Upper lobe of left lung (tissue), 6 donors: ENCODE measurements at regions not wholly inside any gene's neighbourhood (a gene's known extent, or its start where the extent isn't known, plus 50 kb on each side); places are given as distances from the start of the nearest gene placed in this dataset.

ENCODE experiments used
- ATAC-seq, 2 donors: fragments of 200-7000 bp; cut with Tn5 transposase; one replicate each; pipeline ENCODE4 v1.9.1; 2022; ENCODE audit warnings: mild to moderate bottlenecking in 2 of 2, moderate library complexity in 2 of 2; ENCODE audit not compliant: low FRiP score in 2 of 2
- DNase-seq, 2 donors: peaks; one replicate each; pipeline ENCODE4 v3.0.0-alpha.2; 2019 to 2020
- H3K27ac ChIP-seq, 4 donors: fragments of 200-600 bp; sonication (generic); one replicate each; pipeline ENCODE4 v1.5.1; 2016 to 2019
- H3K27me3 ChIP-seq, 4 donors: fragments of 200-600 bp; sonication (generic); one replicate each; pipeline ENCODE4 v1.5.1; 2017 to 2019
- H3K36me3 ChIP-seq, 4 donors: fragments of 200-600 bp; sonication (generic); one replicate each; pipeline ENCODE4 v1.5.1; 2016 to 2019
- H3K4me1 ChIP-seq, 4 donors: fragments of 200-600 bp; sonication (generic); one replicate each; pipeline ENCODE4 v1.5.1; 2018 to 2019
- H3K4me3 ChIP-seq, 4 donors: fragments of 200-600 bp; sonication (generic); one replicate each; pipeline ENCODE4 v1.5.1; 2017 to 2019; ENCODE audit warnings: mild to moderate bottlenecking in 2 of 4, moderate library complexity in 1 of 4
- H3K9me3 ChIP-seq, 4 donors: fragments of 200-600 bp; sonication (generic); one replicate each; pipeline ENCODE4 v1.5.1; 2018 to 2019
- EP300 ChIP-seq, 4 donors: sonication (generic); formaldehyde crosslinking; IDR thresholded peaks; one replicate each; pipeline ENCODE4 v1.5.1; 2017; ENCODE audit warnings: antibody characterized with exemption in 4 of 4, control low read depth in 2 of 4
- POLR2A ChIP-seq, 4 donors: fragments of 450-650 bp; IDR thresholded peaks; one replicate each; pipeline ENCODE4 v1.5.1; 2016 to 2017; ENCODE audit warnings: antibody characterized with exemption in 4 of 4, mild to moderate bottlenecking in 2 of 4
- POLR2AphosphoS5 ChIP-seq, 2 donors: sonication (generic); formaldehyde crosslinking; IDR thresholded peaks; one replicate each; pipeline ENCODE4 v1.5.1; 2017; ENCODE audit warnings: antibody characterized with exemption in 2 of 2
- WGBS, 2 donors: methylation state at CpG; one replicate each; pipeline ENCODE4 v1.1.5; 2017 to 2018; 5-methylcytosine and 5-hydroxymethylcytosine counted together
- TF ChIP-seq, protein P1 (sequence below), 6 experiments: fragments of 450-650 bp in 4 of 6; fragments of 200-600 bp in 2 of 6; sonication (generic) in 2 of 6; IDR thresholded peaks; one replicate each; pipeline ENCODE4 v1.5.1; 2016 to 2019; ENCODE audit warnings: antibody characterized with exemption in 6 of 6
- donor health status: DM: no; HTN: no; CAD: no; lungs with moderate emphysema.
- donor health status: DM: no; HTN: yes; CAD: no; lungs with severe emphysema.

GRCh38 chr16:8459085-8459733 is 131.1 kb downstream of the TMEM114 start:
- TF ChIP-seq, protein P1, sequence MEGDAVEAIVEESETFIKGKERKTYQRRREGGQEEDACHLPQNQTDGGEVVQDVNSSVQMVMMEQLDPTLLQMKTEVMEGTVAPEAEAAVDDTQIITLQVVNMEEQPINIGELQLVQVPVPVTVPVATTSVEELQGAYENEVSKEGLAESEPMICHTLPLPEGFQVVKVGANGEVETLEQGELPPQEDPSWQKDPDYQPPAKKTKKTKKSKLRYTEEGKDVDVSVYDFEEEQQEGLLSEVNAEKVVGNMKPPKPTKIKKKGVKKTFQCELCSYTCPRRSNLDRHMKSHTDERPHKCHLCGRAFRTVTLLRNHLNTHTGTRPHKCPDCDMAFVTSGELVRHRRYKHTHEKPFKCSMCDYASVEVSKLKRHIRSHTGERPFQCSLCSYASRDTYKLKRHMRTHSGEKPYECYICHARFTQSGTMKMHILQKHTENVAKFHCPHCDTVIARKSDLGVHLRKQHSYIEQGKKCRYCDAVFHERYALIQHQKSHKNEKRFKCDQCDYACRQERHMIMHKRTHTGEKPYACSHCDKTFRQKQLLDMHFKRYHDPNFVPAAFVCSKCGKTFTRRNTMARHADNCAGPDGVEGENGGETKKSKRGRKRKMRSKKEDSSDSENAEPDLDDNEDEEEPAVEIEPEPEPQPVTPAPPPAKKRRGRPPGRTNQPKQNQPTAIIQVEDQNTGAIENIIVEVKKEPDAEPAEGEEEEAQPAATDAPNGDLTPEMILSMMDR (IDR thresholded peaks at IDR 0.05) = no peak
- no peak for TF ChIP-seq POLR2A (IDR thresholded peaks at IDR 0.05)
- no peak for TF ChIP-seq POLR2AphosphoS5 (IDR thresholded peaks at IDR 0.05)
- no peak for TF ChIP-seq EP300 (IDR thresholded peaks at IDR 0.05)
- Histone ChIP-seq H3K36me3 (no peaks in the 10 kb centered on the region), H3K9me3 (no peaks in the 10 kb centered on the region), H3K27me3 (no peaks in the 10 kb centered on the region), H3K4me1 (no peaks in the 10 kb centered on the region), H3K27ac (no peak overlapping the region), H3K4me3 (no peak overlapping the region)
- 51 to 79% methylated on average over 3 of the region's 3 CpGs for WGBS, 2 donors
- no peak for ATAC-seq
- no peak for DNase-seq

DNA sequence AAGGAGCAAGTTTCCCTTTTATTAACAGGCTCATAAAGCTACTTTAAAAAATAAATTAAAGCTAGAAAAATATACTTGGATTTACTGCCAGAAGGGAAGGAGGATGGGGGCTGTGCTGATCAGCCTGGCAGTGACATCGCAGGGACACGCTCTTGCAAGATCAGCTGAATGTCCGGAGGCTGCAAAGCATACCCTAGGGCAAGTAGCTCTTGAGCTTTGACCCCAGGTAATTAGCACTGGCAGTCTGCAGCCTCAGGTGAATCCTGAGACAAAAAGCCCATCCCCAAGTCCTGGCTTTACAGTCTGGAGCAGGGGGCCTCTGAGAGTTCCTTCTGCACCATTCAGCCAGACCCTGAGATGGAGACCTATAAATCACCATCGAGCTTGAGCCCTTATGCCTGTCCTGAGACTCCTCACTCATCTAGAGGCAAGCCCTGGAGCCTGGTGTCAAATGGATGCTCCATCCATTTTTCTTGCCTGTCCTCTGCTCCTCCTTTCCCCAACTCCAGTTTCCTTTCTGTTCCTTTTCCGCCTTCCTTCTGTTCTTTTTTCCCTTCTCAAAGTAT is 131.7 kb downstream of the TMEM114 start:
- 61 to 70% methylated on average over 5 of the region's 5 CpGs for WGBS, 2 donors
- H3K27me3 ChIP-seq = no peaks in the 10 kb centered on the region
- DNase-seq (no peak), ATAC-seq (no peak)
- TF ChIP-seq, protein P1 (IDR thresholded peaks at IDR 0.05) = no peak
- TF ChIP-seq EP300 (IDR thresholded peaks at IDR 0.05) (no peak), POLR2A (IDR thresholded peaks at IDR 0.05) (no peak), POLR2AphosphoS5 (IDR thresholded peaks at IDR 0.05) (no peak)
- H3K36me3 ChIP-seq = no peaks in the 10 kb centered on the region
- no peak overlapping the region for H3K4me3 ChIP-seq
- H3K4me1 ChIP-seq = no peaks in the 10 kb centered on the region
- H3K27ac ChIP-seq = no peak overlapping the region
- H3K9me3 ChIP-seq = no peaks in the 10 kb centered on the region

GRCh38 chr16:8453359-8453758 is 137.0 kb downstream of the TMEM114 start:
- Histone ChIP-seq H3K4me3 (no peak overlapping the region), H3K27me3 (no peaks in the 10 kb centered on the region), H3K4me1 (no peaks in the 10 kb centered on the region), H3K9me3 (no peaks in the 10 kb centered on the region), H3K36me3 (no peaks in the 10 kb centered on the region), H3K27ac (no peak overlapping the region)
- no peak for ATAC-seq
- TF ChIP-seq POLR2AphosphoS5 (IDR thresholded peaks at IDR 0.05) = no peak
- TF ChIP-seq, protein P1 (IDR thresholded peaks at IDR 0.05) = no peak
- TF ChIP-seq EP300 (IDR thresholded peaks at IDR 0.05) = no peak
- TF ChIP-seq POLR2A (IDR thresholded peaks at IDR 0.05) = no peak
- 63 to 68% methylated on average over 4 of the region's 4 CpGs for WGBS, 2 donors
- DNase-seq = no peak

- ATAC-seq (no peak), DNase-seq (no peak)
- Histone ChIP-seq H3K27ac (no peak overlapping the region), H3K4me1 (no peaks in the 10 kb centered on the region), H3K4me3 (no peak overlapping the region), H3K9me3 (no peaks in the 10 kb centered on the region), H3K27me3 (no peaks in the 10 kb centered on the region), H3K36me3 (no peaks in the 10 kb centered on the region)
- WGBS, 2 donors = 57 to 61% methylated on average over 3 of the region's 3 CpGs
- TF ChIP-seq POLR2AphosphoS5 (IDR thresholded peaks at IDR 0.05) (no peak), EP300 (IDR thresholded peaks at IDR 0.05) (no peak), POLR2A (IDR thresholded peaks at IDR 0.05) (no peak)
- TF ChIP-seq, protein P1 (IDR thresholded peaks at IDR 0.05) = no peak
Observed at GRCh38 chr16:8452941-8453340, 137.4 kb downstream of the TMEM114 start.

DNA sequence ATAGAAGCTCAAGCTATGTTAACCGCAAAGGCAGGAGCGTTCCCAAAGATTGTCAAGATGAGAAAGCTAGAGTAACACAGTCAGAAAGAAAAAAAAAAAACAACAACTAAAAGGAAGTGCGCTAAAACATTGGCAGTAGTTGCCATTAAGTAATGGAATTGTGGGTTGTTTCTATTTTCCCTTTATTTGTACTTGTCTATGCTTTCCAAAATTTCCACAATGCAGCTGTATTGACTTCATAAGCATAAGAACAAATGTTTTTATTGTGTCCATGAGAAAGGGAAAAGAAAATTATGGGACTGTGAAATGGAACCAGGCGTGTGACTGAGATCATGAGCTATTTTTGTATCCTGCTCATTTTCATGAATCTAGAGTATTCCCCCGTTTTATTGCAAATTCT is 153.4 kb downstream of the TMEM114 start:
- no peaks in the 10 kb centered on the region for H3K9me3 ChIP-seq
- no peak overlapping the region for H3K27ac ChIP-seq
- TF ChIP-seq EP300 (IDR thresholded peaks at IDR 0.05) (no peak), POLR2A (IDR thresholded peaks at IDR 0.05) (no peak), POLR2AphosphoS5 (IDR thresholded peaks at IDR 0.05) (no peak)
- TF ChIP-seq, protein P1 (IDR thresholded peaks at IDR 0.05) = no peak
- no peak for ATAC-seq
- H3K4me3 ChIP-seq = no peak overlapping the region
- no peaks in the 10 kb centered on the region for H3K36me3 ChIP-seq
- WGBS, 2 donors = 81 to 82% methylated on average over 5 of the region's 5 CpGs
- DNase-seq = no peak
- no peaks in the 10 kb centered on the region for H3K27me3 ChIP-seq
- H3K4me1 ChIP-seq = no peaks in the 10 kb centered on the region
